ENCODE measurements at regions not wholly inside any gene's neighbourhood (a gene's known extent, or its start where the extent isn't known, plus 50 kb on each side); places are given as distances from the start of the nearest gene placed in this dataset.

GRCh38 chr5:106028314-106028713, 1642.4 kb downstream of the EFNA5 start:
- ChIA-PET POLR2A (no interaction called here), CTCF (no interaction called here)
- WGBS (ENCODE audit: insufficient coverage): no CpG with 5 or more reads among the region's 3 CpGs
- Histone ChIP-seq H3K4me1 (ENCODE audit: control insufficient read depth in 2 of 2, insufficient read depth in 2 of 2, low read length in 2 of 2) (no peaks in the 10 kb centered on the region), H3K36me3 (replicated peaks in 1 of 2; ENCODE audit: control extremely low read depth in 1 of 2, control insufficient read depth in 1 of 2, extremely low read depth in 1 of 2, insufficient read depth in 2 of 2, low read length in 1 of 2) (no peaks in the 10 kb centered on the region), H3K4me2 (replicated peaks; ENCODE audit: low read depth, low read length, poor library complexity, severe bottlenecking) (no peak overlapping the region), H3K27me3 (replicated peaks in 1 of 4; ENCODE audit: control extremely low read depth in 1 of 4, control insufficient read depth in 3 of 4, insufficient read depth in 4 of 4, low read length in 3 of 4) (no peaks in the 10 kb centered on the region), H4K20me1 (ENCODE audit: control insufficient read depth, insufficient read depth, low read length, poor library complexity, severe bottlenecking) (no peaks in the 10 kb centered on the region), H3K4me3 (ENCODE audit: control extremely low read depth in 1 of 5, extremely low read depth in 1 of 5, insufficient read depth in 1 of 5, low read depth in 2 of 5, low read length in 4 of 5) (no peak overlapping the region), H3K9me3 (ENCODE audit: control extremely low read depth in 1 of 3, control insufficient read depth in 2 of 3, insufficient read depth in 1 of 3, low read length in 2 of 3) (peaks cover 0 to 3% (median 1%) of the 10 kb centered on the region in 3 donors), H3K27ac (ENCODE audit: low read length in 2 of 2) (no peak overlapping the region), H3K9ac (ENCODE audit: low read length) (no peak overlapping the region), H3K79me2 (ENCODE audit: control insufficient read depth, insufficient read depth, low read length) (no peaks in the 10 kb centered on the region), H2AFZ (ENCODE audit: insufficient read depth, low read depth, low read length, poor library complexity, severe bottlenecking) (no peak overlapping the region)
- H3K27me3 Mint-ChIP-seq: no peaks in the 10 kb centered on the region
- H3K27ac Mint-ChIP-seq: no peak overlapping the region
- TF ChIP-seq, protein P1, sequence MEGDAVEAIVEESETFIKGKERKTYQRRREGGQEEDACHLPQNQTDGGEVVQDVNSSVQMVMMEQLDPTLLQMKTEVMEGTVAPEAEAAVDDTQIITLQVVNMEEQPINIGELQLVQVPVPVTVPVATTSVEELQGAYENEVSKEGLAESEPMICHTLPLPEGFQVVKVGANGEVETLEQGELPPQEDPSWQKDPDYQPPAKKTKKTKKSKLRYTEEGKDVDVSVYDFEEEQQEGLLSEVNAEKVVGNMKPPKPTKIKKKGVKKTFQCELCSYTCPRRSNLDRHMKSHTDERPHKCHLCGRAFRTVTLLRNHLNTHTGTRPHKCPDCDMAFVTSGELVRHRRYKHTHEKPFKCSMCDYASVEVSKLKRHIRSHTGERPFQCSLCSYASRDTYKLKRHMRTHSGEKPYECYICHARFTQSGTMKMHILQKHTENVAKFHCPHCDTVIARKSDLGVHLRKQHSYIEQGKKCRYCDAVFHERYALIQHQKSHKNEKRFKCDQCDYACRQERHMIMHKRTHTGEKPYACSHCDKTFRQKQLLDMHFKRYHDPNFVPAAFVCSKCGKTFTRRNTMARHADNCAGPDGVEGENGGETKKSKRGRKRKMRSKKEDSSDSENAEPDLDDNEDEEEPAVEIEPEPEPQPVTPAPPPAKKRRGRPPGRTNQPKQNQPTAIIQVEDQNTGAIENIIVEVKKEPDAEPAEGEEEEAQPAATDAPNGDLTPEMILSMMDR (IDR thresholded peaks at IDR 0.05): no peak
- TF ChIP-seq EZH2 (IDR thresholded peaks at IDR 0.05; ENCODE audit: borderline replicate concordance, insufficient read depth, low read depth, low read length, poor library complexity, severe bottlenecking): no peak
- ATAC-seq (ENCODE audit: low read depth) (no peak), DNase-seq (no peak)
- no peak overlapping the region for H3K4me3 Mint-ChIP-seq
- peaks cover 5% of the 10 kb centered on the region for H3K9me3 Mint-ChIP-seq (ENCODE audit: insufficient read depth)
- H3K4me1 Mint-ChIP-seq: no peaks in the 10 kb centered on the region
- intact Hi-C loops (cut with micrococcal nuclease): no loop called here

GRCh38 chr5:106020894-106021293, 1649.8 kb downstream of the EFNA5 start:
- Histone ChIP-seq H4K20me1 (ENCODE audit: control insufficient read depth, insufficient read depth, low read length, poor library complexity, severe bottlenecking) (no peaks in the 10 kb centered on the region), H2AFZ (ENCODE audit: insufficient read depth, low read depth, low read length, poor library complexity, severe bottlenecking) (no peak overlapping the region), H3K9ac (ENCODE audit: low read length) (no peak overlapping the region), H3K4me2 (replicated peaks; ENCODE audit: low read depth, low read length, poor library complexity, severe bottlenecking) (no peak overlapping the region), H3K4me1 (ENCODE audit: control insufficient read depth in 2 of 2, insufficient read depth in 2 of 2, low read length in 2 of 2) (no peaks in the 10 kb centered on the region), H3K79me2 (ENCODE audit: control insufficient read depth, insufficient read depth, low read length) (no peaks in the 10 kb centered on the region), H3K27ac (ENCODE audit: low read length in 2 of 2) (no peak overlapping the region), H3K36me3 (replicated peaks in 1 of 2; ENCODE audit: control extremely low read depth in 1 of 2, control insufficient read depth in 1 of 2, extremely low read depth in 1 of 2, insufficient read depth in 2 of 2, low read length in 1 of 2) (no peaks in the 10 kb centered on the region), H3K27me3 (replicated peaks in 1 of 4; ENCODE audit: control extremely low read depth in 1 of 4, control insufficient read depth in 3 of 4, insufficient read depth in 4 of 4, low read length in 3 of 4) (no peaks in the 10 kb centered on the region), H3K9me3 (ENCODE audit: control extremely low read depth in 1 of 3, control insufficient read depth in 2 of 3, insufficient read depth in 1 of 3, low read length in 2 of 3) (no peaks in the 10 kb centered on the region), H3K4me3 (ENCODE audit: control extremely low read depth in 1 of 5, extremely low read depth in 1 of 5, insufficient read depth in 1 of 5, low read depth in 2 of 5, low read length in 4 of 5) (no peak overlapping the region)
- no peak for DNase-seq
- Mint-ChIP-seq H3K4me1 (no peaks in the 10 kb centered on the region), H3K27me3 (no peaks in the 10 kb centered on the region), H3K9me3 (ENCODE audit: insufficient read depth) (no peaks in the 10 kb centered on the region), H3K4me3 (no peak overlapping the region), H3K27ac (no peak overlapping the region)
- TF ChIP-seq, protein P1 (IDR thresholded peaks at IDR 0.05): no peak
- no peak for TF ChIP-seq EZH2 (IDR thresholded peaks at IDR 0.05; ENCODE audit: borderline replicate concordance, insufficient read depth, low read depth, low read length, poor library complexity, severe bottlenecking)
- intact Hi-C loops (cut with micrococcal nuclease): no loop called here
- ChIA-PET CTCF (interaction anchor here (0.7 kb wide), 1 partner anchor 93 kb away, joined by 3 read pairs; no protein-coding TSS in a partner anchor), POLR2A (no interaction called here)
- no CpG with 5 or more reads among the region's 1 CpG for WGBS (ENCODE audit: insufficient coverage)
- no peak for ATAC-seq (ENCODE audit: low read depth)
